ENCODE measurements at regions not wholly inside any gene's neighbourhood (a gene's known extent, or its start where the extent isn't known, plus 50 kb on each side); places are given as distances from the start of the nearest gene placed in this dataset.

DNA sequence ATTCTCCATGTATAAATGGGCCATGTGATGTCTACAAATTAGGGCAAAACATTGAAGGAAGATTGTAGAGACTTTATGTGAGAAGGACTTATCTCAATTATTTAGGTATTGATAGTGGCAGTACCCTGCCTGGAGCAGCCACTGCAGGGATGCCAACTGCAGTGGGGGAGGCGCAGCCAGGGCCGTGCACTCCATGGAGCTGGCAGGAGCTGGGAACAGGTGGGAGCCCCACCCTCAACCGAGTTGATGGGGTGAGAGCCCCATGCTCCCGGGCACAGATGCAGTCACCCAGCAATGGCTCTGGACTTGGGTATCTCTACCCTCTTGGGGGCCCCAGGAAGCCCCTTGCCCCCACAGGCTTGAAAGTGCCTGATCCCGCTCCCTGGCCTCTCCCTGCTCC is 564.3 kb downstream of the SLC4A3 start:
- H2BK15ac ChIP-seq (ENCODE audit: low read depth, low read length), result no peak overlapping the region
- no peak overlapping the region for H3K4me3 Mint-ChIP-seq
- no peaks in the 10 kb centered on the region for H3K4me1 Mint-ChIP-seq
- no peak overlapping the region for H3T11ph ChIP-seq (ENCODE audit: low read length)
- H2BK12ac ChIP-seq (ENCODE audit: insufficient read length, low read depth, low read length), result no peak overlapping the region
- H2BK120ac ChIP-seq (ENCODE audit: low read depth, low read length, poor library complexity, severe bottlenecking), result no peak overlapping the region
- no peak overlapping the region for H3K27ac Mint-ChIP-seq
- no peak overlapping the region for H3K18ac ChIP-seq (ENCODE audit: insufficient read length, low read depth, low read length)
- no peaks in the 10 kb centered on the region for H3K27me3 ChIP-seq (ENCODE audit: insufficient read depth, low read length)
- no peak overlapping the region for H3K27ac ChIP-seq (ENCODE audit: insufficient read length, low read depth, low read length)
- H3K79me2 ChIP-seq (ENCODE audit: insufficient read depth, low read length), result no peaks in the 10 kb centered on the region
- no peaks in the 10 kb centered on the region for H3K9me3 ChIP-seq (ENCODE audit: control insufficient read depth, low read depth, low read length)
- peaks cover 1 to 19% (median 4%) of the 10 kb centered on the region in 3 experiments; a peak in 5 of 7 replicates for H3K36me3 Mint-ChIP-seq (ENCODE audit: insufficient read depth in 1 of 3, low read depth in 3 of 3)
- no peak overlapping the region for H3K4ac ChIP-seq (ENCODE audit: low read depth, low read length)
- no peak overlapping the region for H3K23ac ChIP-seq (ENCODE audit: insufficient read length, low read depth, low read length)
- no peaks in the 10 kb centered on the region for H3K23me2 ChIP-seq (ENCODE audit: insufficient read length, low read depth, low read length, poor library complexity, severe bottlenecking)
- TF ChIP-seq, protein P1, sequence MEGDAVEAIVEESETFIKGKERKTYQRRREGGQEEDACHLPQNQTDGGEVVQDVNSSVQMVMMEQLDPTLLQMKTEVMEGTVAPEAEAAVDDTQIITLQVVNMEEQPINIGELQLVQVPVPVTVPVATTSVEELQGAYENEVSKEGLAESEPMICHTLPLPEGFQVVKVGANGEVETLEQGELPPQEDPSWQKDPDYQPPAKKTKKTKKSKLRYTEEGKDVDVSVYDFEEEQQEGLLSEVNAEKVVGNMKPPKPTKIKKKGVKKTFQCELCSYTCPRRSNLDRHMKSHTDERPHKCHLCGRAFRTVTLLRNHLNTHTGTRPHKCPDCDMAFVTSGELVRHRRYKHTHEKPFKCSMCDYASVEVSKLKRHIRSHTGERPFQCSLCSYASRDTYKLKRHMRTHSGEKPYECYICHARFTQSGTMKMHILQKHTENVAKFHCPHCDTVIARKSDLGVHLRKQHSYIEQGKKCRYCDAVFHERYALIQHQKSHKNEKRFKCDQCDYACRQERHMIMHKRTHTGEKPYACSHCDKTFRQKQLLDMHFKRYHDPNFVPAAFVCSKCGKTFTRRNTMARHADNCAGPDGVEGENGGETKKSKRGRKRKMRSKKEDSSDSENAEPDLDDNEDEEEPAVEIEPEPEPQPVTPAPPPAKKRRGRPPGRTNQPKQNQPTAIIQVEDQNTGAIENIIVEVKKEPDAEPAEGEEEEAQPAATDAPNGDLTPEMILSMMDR (conservative IDR thresholded peaks at IDR 0.05), result no peak
- no peak overlapping the region for H2AFZ ChIP-seq (ENCODE audit: low read length)
- no peak overlapping the region for H2BK5ac ChIP-seq (ENCODE audit: insufficient read length, low read length)
- H4K8ac ChIP-seq (replicated peaks; ENCODE audit: insufficient read length, low read depth, low read length), result no peak overlapping the region
- no peaks in the 10 kb centered on the region for H3K79me1 ChIP-seq (ENCODE audit: insufficient read depth, low read depth, low read length, poor library complexity, severe bottlenecking)
- no peaks in the 10 kb centered on the region for H3K4me1 ChIP-seq (ENCODE audit: insufficient read depth, low read length)
- H3K9me3 Mint-ChIP-seq, result peaks cover 16 to 17% of the 10 kb centered on the region in 2 experiments
- H2BK20ac ChIP-seq (ENCODE audit: low read depth, low read length, poor library complexity, severe bottlenecking), result no peak overlapping the region
- H3K56ac ChIP-seq (ENCODE audit: insufficient read length, low read depth, low read length), result no peak overlapping the region
- H3K14ac ChIP-seq (ENCODE audit: insufficient read depth, low read length), result no peak overlapping the region; the same call in 1 of the 2 replicates
- H3K4me2 ChIP-seq (ENCODE audit: insufficient read depth, insufficient read length, low read length), result no peak overlapping the region
- H3K27me3 Mint-ChIP-seq (ENCODE audit: low read depth), result no peaks in the 10 kb centered on the region
- H4K5ac ChIP-seq (ENCODE audit: insufficient read length, low read depth, low read length), result no peak overlapping the region
- H4K91ac ChIP-seq (ENCODE audit: insufficient read length, low read depth, low read length), result no peak overlapping the region
- H2AK5ac ChIP-seq (ENCODE audit: insufficient read length, low read length), result no peak overlapping the region
- H3K9ac ChIP-seq (ENCODE audit: extremely low read depth, insufficient read length, low read length), result no peak overlapping the region
- no peak for DNase-seq
- WGBS (ENCODE audit: extremely low coverage, insufficient read length, low lambda C conversion rate), result no CpG with 5 or more reads among the region's 5 CpGs
- no peaks in the 10 kb centered on the region for H4K20me1 ChIP-seq (ENCODE audit: control insufficient read depth, insufficient read depth, insufficient read length)
